HG03060 (cell line): ENCODE measurements at regions not wholly inside any gene's neighbourhood (a gene's known extent, or its start where the extent isn't known, plus 50 kb on each side); places are given as distances from the start of the nearest gene placed in this dataset.

Experiments
- ATAC-seq: cut with Tn5 transposase; IDR thresholded peaks from one replicate; pipeline ENCODE4 v1.9.1; 2021; ENCODE audit warnings: low read depth, moderate number of reproducible peaks; ENCODE audit not compliant: unreplicated experiment

DNA sequence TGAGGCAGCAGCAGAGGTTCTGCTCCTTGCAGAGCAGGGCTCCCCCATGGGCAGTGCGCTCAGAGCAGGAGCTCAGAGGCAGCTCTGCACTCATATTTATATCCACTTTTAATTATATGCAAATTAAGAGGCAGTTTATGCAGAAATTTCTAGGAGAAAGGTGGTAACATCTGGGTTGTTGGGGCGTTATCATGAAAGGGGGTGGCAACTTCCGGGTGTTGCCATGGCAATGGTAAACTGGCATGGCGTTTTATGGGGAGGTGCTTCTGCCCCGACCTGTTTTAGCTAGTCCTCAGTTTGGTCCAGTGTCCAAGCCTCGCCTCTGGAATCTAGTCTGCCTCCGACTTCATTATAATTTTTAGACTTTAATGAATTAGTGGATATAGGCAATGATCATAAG, 1191.7 kb downstream of the TBC1D22A start:
- no peak for ATAC-seq

GRCh38 chr22:47944941-47945340, 1182.5 kb downstream of the TBC1D22A start:
- ATAC-seq: no peak

- no peak for ATAC-seq
Measured at GRCh38 chr22:47943729-47944700, 1181.6 kb downstream of the TBC1D22A start.

DNA sequence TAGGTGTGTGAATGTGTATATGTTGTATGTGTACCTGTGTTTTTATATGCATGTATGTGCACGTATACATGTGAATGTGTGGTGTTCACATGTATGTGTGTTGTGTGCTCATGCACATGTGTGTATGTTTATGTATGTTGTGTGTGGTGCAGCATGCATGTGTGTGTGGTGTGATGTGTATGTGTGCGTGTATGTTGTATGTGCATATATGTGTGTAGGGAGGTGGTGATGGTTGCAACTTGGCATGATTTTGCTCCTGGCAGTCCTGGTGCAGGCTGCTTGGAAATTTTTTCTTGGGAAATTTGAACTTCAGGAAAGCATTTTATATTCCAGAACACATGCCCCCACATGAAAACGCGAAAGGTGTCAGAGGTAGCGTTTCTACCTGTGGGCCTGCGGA, 1177.8 kb downstream of the TBC1D22A start:
- ATAC-seq: no peak

DNA sequence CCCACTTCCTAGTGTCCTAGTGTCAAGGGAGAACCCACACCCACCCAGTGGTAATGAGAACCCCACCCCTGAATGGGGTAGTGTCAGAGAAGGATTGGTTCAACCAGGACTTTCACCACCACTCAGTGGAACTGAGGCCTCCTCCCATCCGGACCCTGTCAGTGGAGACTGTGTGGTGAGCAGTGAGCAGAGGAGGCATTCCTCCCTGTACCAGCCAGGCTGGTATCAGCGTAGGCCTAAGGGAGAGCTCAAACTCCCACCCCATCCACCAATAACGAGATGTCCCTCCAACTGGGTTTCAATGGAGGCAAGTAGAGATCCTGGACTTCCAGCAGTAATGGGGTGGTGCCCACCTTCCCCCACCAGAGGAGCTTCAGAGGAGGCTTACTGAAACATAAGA, 1171.4 kb downstream of the TBC1D22A start:
- no peak for ATAC-seq

- no peak for ATAC-seq
Measured at GRCh38 chr22:47933226-47933625, 1170.8 kb downstream of the TBC1D22A start.

GRCh38 chr22:47929646-47930185, 1167.3 kb downstream of the TBC1D22A start:
- no peak for ATAC-seq

- no peak for ATAC-seq
Measured at GRCh38 chr22:47929073-47929472, 1166.6 kb downstream of the TBC1D22A start.

DNA sequence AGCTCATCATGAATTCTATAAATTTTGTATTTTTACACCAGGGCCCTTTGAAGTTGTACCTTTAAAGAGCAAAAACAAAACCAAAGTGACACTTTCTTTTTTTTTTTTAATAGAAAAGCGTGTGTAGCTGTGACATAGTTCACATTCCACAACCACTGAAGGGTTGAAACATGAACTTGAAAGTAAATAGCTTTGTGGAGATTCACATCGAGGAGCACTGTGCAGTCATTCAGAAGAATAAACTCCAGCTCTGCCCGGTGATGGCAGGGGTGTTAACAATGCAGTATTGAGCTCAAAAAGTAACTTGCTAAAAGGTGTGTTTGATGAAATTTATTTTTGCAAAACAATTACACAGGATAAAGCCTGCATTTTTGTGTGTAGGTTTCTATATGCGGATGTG, 1166.2 kb downstream of the TBC1D22A start:
- ATAC-seq: no peak

- no peak for ATAC-seq
Measured at GRCh38 chr22:47927648-47928210, 1165.3 kb downstream of the TBC1D22A start.

DNA sequence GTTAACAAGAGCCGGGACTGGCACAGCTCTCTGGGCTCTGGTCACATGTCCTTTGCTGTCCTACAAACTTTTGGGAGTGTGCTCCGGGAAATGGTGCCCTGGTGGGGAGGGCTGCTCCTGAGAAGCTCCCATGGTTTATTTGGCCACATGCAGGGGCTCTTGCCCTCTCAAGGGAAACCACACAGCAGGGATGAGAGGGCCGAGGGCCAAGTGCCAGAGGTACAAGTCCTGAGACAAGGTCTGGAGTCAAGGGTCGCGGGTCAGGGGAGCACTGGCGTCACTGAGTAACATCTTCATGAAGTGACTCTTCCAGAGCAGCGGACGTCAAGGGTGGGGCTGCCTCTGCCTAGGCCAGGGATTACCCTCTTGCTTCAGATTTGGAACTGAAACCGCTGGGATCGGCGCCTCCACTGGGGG, 1160.6 kb downstream of the TBC1D22A start:
- no peak for ATAC-seq

GRCh38 chr22:47921906-47922305, 1159.5 kb downstream of the TBC1D22A start:
- ATAC-seq: no peak

DNA sequence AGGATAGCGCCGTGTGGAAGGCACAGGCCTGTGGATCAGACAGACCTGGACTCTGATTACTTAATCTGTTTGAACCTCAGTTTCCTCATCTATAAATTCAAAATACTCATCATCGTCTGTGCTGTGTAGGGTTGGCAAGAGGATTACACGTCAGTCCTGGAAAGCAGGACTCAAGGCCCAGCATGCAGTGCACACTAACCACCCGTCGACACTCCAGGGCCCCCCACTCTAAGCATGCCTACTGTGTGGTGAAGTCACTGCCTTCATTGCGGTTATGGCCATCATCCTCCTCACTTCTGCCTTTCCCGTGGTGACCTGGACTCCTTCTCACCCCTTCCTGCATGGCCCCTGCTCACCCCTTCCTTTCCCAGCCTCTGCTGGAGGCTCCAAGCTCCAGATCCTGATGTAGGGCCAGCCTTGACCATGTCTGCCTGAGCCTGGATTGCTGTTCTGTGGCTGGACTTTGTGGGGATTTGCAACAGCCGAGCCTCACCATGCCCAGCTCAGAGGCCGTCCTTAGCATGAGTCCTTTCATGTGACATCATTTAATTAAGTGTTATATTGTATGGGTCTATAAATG, 1158.0 kb downstream of the TBC1D22A start:
- no peak for ATAC-seq

- ATAC-seq: no peak
Measured at GRCh38 chr22:47919893-47920292, 1157.4 kb downstream of the TBC1D22A start.

DNA sequence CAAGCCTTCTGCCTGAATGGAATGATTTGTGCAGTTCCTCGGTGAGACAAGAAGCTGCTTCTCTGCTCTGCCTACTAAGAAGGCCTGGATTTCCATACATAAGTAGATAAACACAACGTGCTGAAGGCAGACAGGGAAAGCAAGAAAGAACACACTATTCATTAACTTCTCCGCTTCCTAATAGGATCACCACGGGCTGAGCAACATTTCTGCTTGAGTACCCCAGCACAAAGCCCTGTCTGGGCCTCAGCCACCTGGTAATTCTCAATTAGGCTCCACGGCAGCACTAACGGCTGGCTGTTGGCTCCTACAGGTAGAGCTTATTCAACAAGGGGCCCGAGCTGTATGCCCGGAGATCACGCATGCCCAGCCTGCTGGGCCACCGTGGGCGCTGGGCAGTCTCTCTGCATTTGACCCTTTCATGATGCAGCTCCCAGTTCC, 1156.6 kb downstream of the TBC1D22A start:
- no peak for ATAC-seq

DNA sequence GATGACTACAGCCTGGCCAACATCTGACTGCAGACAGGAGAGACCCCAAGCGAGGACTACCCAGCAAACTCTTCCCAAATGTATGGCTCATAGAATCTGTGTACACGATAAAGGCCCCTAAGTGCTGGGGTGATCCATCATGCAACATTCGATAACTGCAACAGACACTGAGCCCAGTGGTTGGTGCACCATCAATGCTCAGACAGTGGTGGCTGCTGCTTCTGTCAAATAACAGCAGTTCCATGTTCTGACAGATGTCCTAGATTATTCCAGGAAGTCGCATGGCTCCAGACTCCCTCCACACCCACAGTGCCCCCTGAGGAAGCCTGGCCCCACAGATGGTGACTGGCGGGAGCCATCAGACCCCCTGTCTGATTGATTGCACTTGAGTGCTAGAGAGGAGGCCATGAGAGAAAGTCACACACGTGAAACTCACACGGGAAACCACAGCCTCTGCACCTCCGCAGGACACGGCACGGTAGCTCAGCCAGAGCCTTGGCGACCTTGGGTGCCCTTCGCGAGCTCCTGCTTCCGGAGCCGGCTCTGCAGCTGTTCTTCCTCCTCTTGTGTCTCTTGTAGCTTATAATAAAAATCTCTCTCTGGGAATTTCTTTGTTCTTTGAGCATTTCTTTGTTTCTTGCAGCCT, 1155.9 kb downstream of the TBC1D22A start:
- ATAC-seq: no peak

GRCh38 chr22:47914481-47915097, 1152.1 kb downstream of the TBC1D22A start:
- ATAC-seq: no peak

- no peak for ATAC-seq
Measured at GRCh38 chr22:47902646-47903180, 1140.3 kb downstream of the TBC1D22A start.

- no peak for ATAC-seq
Measured at GRCh38 chr22:47901911-47902310, 1139.5 kb downstream of the TBC1D22A start.

DNA sequence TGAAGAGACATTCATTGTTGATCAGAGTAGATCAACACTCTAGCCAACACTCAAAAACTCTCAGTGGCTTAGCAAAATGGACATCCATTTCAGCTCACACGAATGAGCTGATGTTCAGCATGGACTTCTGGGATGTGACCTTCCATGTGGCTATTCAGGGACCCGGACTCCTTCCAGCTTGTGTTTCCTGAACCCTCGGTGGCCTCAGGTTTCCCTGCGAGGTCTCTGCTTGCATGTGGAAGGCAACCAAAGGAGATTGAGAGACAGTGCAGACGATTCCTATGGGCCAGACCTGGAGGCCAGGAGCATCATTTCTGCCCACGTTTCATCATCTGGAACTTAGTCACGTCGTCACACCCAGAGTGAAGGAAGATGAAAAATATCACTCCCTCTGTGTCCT, 1137.4 kb downstream of the TBC1D22A start:
- no peak for ATAC-seq
